ENCODE measurements at regions not wholly inside any gene's neighbourhood (a gene's known extent, or its start where the extent isn't known, plus 50 kb on each side); places are given as distances from the start of the nearest gene placed in this dataset.

DNA sequence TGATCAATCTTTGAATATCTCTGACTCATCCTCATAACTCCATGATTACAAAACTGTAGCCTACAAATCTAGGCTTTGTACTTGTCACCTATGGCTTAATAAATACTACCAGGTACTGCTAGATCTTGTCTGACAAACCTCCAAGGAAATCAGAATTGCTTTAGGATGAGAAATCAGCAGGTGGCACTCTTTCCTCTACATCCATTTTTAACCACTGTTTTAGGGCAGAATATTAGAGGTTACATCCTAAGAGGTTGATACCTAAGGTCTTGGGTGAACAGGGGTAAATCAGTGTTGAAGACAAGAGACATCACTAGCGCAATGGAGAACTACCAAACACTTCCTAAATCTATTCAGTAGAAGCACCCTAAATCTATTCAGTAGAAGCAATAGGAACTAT is 63.1 kb upstream of the SOX5 start:
- no peak for TF ChIP-seq GATA2 (IDR thresholded peaks at IDR 0.05; ENCODE audit: low read depth, low read length)
- no peak for TF ChIP-seq GATA3 (IDR thresholded peaks at IDR 0.05; ENCODE audit: low read depth, low read length)

All from SH-SY5Y (cell line).